Peyer's patch (tissue), 4 donors: ENCODE measurements at regions not wholly inside any gene's neighbourhood (a gene's known extent, or its start where the extent isn't known, plus 50 kb on each side); places are given as distances from the start of the nearest gene placed in this dataset.

Experiments used
- POLR2A ChIP-seq, 2 donors: fragments of 450-650 bp; IDR thresholded peaks; one replicate each; pipeline ENCODE4 v1.5.1; 2017; ENCODE audit warnings: antibody characterized with exemption in 2 of 2, mild to moderate bottlenecking in 2 of 2, moderate library complexity in 2 of 2
- TF ChIP-seq, protein P1 (sequence below), 6 experiments: fragments of 450-650 bp in 4 of 6; fragments of 200-600 bp in 2 of 6; sonication (generic) in 1 of 6; IDR thresholded peaks; one replicate each; pipeline ENCODE4 v1.5.1; 2017 to 2019; ENCODE audit warnings: antibody characterized with exemption in 6 of 6, mild to moderate bottlenecking in 3 of 6, moderate library complexity in 1 of 6

DNA sequence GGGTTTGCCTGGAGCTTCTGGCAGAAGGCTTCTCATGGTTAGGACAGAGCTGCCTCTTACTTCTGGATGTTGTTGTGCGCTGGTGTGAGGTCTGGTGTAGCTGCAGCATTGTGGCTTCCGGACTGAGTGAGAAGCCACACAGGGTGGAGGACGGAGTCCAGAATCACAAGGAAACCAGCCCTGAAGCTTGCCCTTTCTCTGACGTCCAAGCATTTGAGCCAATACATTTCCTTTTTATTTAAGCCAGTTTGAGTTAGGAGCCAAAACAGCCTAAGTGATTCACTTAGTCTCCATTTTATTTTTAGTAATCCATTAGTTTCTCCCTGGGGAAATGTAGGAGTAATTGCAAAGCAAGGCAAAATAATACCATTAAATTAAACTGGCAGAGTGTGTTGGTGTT is 402.4 kb upstream of the RGS6 start:
- no peak for TF ChIP-seq POLR2A (IDR thresholded peaks at IDR 0.05)
- TF ChIP-seq, protein P1, sequence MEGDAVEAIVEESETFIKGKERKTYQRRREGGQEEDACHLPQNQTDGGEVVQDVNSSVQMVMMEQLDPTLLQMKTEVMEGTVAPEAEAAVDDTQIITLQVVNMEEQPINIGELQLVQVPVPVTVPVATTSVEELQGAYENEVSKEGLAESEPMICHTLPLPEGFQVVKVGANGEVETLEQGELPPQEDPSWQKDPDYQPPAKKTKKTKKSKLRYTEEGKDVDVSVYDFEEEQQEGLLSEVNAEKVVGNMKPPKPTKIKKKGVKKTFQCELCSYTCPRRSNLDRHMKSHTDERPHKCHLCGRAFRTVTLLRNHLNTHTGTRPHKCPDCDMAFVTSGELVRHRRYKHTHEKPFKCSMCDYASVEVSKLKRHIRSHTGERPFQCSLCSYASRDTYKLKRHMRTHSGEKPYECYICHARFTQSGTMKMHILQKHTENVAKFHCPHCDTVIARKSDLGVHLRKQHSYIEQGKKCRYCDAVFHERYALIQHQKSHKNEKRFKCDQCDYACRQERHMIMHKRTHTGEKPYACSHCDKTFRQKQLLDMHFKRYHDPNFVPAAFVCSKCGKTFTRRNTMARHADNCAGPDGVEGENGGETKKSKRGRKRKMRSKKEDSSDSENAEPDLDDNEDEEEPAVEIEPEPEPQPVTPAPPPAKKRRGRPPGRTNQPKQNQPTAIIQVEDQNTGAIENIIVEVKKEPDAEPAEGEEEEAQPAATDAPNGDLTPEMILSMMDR (IDR thresholded peaks at IDR 0.05), result no peak
